PC-9 (cell line): ENCODE measurements at regions not wholly inside any gene's neighbourhood (a gene's known extent, or its start where the extent isn't known, plus 50 kb on each side); places are given as distances from the start of the nearest gene placed in this dataset.

Experiments
- CTCF ChIP-seq: fragments of 200-600 bp; sonication (generic); conservative IDR thresholded peaks from 2 replicates; pipeline ENCODE4 v1.6.1; 2017; ENCODE audit warnings: mixed run types, antibody characterized with exemption, mild to moderate bottlenecking, moderate library complexity
- EZH2 ChIP-seq: fragments of 200-600 bp; sonication (generic); IDR thresholded peaks from 2 replicates; pipeline ENCODE4 v1.8.0; 2017; ENCODE audit warnings: antibody characterized with exemption, low read depth

- TF ChIP-seq EZH2, result no peak
- TF ChIP-seq CTCF, result no peak
Observed at GRCh38 chr18:66958309-66958708, 354.4 kb upstream of the CDH19 start.
